Peyer's patch (tissue), 4 donors: ENCODE measurements at regions not wholly inside any gene's neighbourhood (a gene's known extent, or its start where the extent isn't known, plus 50 kb on each side); places are given as distances from the start of the nearest gene placed in this dataset.

Experiments
- DNase-seq, 3 donors: peaks; one replicate each; pipeline ENCODE4 v3.0.0-alpha.2; 2017 to 2019
- H3K27ac ChIP-seq, 4 donors: fragments of 200-600 bp; sonication (generic); one replicate each; pipeline ENCODE4 v1.5.1; 2016 to 2019
- H3K27me3 ChIP-seq, 2 donors: fragments of 200-600 bp; sonication (generic); one replicate each; pipeline ENCODE4 v1.5.1; 2019
- H3K36me3 ChIP-seq, 3 donors: fragments of 200-600 bp; sonication (generic); one replicate each; pipeline ENCODE4 v1.5.1; 2016 to 2019
- H3K4me1 ChIP-seq, 4 donors: fragments of 200-600 bp; sonication (generic); one replicate each; pipeline ENCODE4 v1.5.1; 2016 to 2019
- H3K4me3 ChIP-seq, 4 donors: fragments of 200-600 bp; sonication (generic); 1 replicate in 3 of 4; 2 replicates in 1 of 4; pipeline ENCODE4 v1.5.1; 2016 to 2019; ENCODE audit warnings: mild to moderate bottlenecking in 1 of 4
- H3K9me3 ChIP-seq, 4 donors: fragments of 200-600 bp; sonication (generic); one replicate each; pipeline ENCODE4 v1.5.1; 2016 to 2019; ENCODE audit warnings: mild to moderate bottlenecking in 1 of 4
- POLR2A ChIP-seq, 2 donors: fragments of 450-650 bp; IDR thresholded peaks; one replicate each; pipeline ENCODE4 v1.5.1; 2017; ENCODE audit warnings: antibody characterized with exemption in 2 of 2, mild to moderate bottlenecking in 2 of 2, moderate library complexity in 2 of 2
- TF ChIP-seq, protein P1 (sequence below), 6 experiments: fragments of 450-650 bp in 4 of 6; fragments of 200-600 bp in 2 of 6; sonication (generic) in 1 of 6; IDR thresholded peaks; one replicate each; pipeline ENCODE4 v1.5.1; 2017 to 2019; ENCODE audit warnings: antibody characterized with exemption in 6 of 6, mild to moderate bottlenecking in 3 of 6, moderate library complexity in 1 of 6

DNA sequence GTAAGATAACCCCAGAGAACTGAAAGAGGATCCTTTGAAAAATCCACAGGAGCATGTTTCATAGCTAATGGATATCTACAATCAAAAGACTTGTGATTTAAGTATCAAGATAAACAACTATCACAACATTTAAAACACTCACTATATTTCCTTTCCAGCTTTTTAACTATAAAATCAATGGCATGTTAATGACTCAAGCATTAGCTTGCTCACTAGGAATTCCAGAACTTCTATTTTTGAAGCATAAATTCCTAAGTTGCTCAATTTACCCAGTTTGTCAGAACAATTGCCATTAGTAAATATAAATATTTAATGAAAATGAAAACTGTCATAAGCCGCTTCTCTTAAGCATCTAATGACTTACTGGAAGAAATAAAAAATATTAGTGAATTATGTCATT lies 355.3 kb downstream of the PRELID2 start:
- no peaks in the 10 kb centered on the region for H3K36me3 ChIP-seq
- no peaks in the 10 kb centered on the region for H3K27me3 ChIP-seq
- no peaks in the 10 kb centered on the region for H3K9me3 ChIP-seq
- no peak for TF ChIP-seq POLR2A (IDR thresholded peaks at IDR 0.05)
- TF ChIP-seq, protein P1, sequence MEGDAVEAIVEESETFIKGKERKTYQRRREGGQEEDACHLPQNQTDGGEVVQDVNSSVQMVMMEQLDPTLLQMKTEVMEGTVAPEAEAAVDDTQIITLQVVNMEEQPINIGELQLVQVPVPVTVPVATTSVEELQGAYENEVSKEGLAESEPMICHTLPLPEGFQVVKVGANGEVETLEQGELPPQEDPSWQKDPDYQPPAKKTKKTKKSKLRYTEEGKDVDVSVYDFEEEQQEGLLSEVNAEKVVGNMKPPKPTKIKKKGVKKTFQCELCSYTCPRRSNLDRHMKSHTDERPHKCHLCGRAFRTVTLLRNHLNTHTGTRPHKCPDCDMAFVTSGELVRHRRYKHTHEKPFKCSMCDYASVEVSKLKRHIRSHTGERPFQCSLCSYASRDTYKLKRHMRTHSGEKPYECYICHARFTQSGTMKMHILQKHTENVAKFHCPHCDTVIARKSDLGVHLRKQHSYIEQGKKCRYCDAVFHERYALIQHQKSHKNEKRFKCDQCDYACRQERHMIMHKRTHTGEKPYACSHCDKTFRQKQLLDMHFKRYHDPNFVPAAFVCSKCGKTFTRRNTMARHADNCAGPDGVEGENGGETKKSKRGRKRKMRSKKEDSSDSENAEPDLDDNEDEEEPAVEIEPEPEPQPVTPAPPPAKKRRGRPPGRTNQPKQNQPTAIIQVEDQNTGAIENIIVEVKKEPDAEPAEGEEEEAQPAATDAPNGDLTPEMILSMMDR (IDR thresholded peaks at IDR 0.05): no peak
- H3K4me3 ChIP-seq: no peak overlapping the region
- H3K27ac ChIP-seq: no peak overlapping the region
- DNase-seq: no peak
- H3K4me1 ChIP-seq: no peaks in the 10 kb centered on the region

DNA sequence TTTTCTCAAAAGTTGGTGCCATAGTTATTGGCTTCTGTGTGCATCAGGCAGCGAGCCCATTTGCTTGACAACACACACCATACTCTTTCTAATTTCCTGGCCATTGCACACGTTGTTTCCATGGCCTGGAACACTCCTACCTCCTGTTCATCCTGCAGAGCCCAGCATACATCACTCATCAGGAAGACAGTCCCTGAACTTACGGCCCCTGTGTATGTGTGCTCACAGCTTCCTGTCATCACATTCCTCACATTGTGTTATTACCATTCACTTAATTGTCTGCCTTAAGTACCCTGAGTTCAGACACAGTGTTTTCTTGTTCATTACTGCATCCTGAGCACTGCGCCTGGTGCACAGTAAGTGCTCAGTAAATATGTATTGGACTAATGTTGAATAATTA lies 355.9 kb downstream of the PRELID2 start:
- DNase-seq: no peak

DNA sequence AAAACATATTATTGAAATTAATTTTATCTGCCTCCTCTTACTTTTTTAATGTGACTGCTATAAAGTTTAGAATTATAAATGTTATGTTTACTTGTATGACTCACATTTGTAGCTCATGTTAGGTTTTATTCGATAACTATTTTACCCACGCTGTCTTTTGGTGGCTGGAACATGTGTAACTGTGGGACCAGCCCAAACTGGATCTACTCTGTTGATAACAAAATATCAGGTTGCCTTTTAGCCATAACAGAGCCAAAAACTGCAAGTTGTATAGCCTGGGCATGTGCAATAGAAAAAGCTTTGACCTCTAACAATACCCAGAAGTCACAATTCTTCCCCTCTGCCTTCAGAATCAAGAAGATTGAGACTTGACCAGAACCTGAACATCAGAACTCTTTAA lies 356.5 kb downstream of the PRELID2 start:
- Histone ChIP-seq H3K4me3 (no peak overlapping the region), H3K36me3 (no peaks in the 10 kb centered on the region), H3K9me3 (no peaks in the 10 kb centered on the region), H3K4me1 (no peaks in the 10 kb centered on the region), H3K27me3 (no peaks in the 10 kb centered on the region), H3K27ac (no peak overlapping the region)
- no peak for DNase-seq
- TF ChIP-seq, protein P1 (IDR thresholded peaks at IDR 0.05): no peak
- TF ChIP-seq POLR2A (IDR thresholded peaks at IDR 0.05): no peak

More for the DNA sequence above, 355.9 kb downstream of the PRELID2 start:
- Histone ChIP-seq H3K4me1 (no peaks in the 10 kb centered on the region), H3K36me3 (no peaks in the 10 kb centered on the region), H3K27me3 (no peaks in the 10 kb centered on the region), H3K4me3 (no peak overlapping the region), H3K27ac (no peak overlapping the region), H3K9me3 (no peaks in the 10 kb centered on the region)
- no peak for TF ChIP-seq POLR2A (IDR thresholded peaks at IDR 0.05)
- TF ChIP-seq, protein P1 (IDR thresholded peaks at IDR 0.05): no peak

DNA sequence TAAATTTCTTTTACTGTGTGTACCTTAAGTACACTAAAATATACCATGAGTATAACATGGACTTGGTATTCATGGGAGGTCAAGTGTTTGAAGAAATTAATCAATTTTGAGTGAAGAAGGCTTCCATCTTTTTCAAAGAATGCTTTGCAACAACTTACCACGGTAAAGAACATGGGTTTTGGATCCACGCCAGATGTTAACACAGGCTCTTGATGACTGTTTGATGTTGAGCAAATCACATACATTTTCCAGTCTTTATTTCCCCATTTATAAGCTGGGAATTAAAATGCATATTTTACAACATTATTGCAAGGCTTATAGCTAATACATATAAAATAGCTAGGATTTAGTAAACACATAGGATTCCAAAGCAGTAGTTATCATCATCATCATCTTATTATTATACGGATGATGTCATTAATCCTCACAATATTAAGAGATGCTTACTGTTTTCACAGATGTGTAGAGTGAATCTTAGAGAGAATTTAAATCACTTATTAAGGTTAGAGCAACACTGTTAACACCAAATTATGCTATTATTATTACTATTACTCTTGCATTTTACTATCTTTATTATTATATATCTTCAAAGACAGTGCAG lies 362.0 kb downstream of the PRELID2 start:
- Histone ChIP-seq H3K9me3 (no peaks in the 10 kb centered on the region), H3K4me1 (no peaks in the 10 kb centered on the region), H3K27ac (no peak overlapping the region), H3K4me3 (no peak overlapping the region), H3K36me3 (no peaks in the 10 kb centered on the region), H3K27me3 (no peaks in the 10 kb centered on the region)
- TF ChIP-seq, protein P1 (IDR thresholded peaks at IDR 0.05): no peak
- TF ChIP-seq POLR2A (IDR thresholded peaks at IDR 0.05): no peak
- DNase-seq: no peak

DNA sequence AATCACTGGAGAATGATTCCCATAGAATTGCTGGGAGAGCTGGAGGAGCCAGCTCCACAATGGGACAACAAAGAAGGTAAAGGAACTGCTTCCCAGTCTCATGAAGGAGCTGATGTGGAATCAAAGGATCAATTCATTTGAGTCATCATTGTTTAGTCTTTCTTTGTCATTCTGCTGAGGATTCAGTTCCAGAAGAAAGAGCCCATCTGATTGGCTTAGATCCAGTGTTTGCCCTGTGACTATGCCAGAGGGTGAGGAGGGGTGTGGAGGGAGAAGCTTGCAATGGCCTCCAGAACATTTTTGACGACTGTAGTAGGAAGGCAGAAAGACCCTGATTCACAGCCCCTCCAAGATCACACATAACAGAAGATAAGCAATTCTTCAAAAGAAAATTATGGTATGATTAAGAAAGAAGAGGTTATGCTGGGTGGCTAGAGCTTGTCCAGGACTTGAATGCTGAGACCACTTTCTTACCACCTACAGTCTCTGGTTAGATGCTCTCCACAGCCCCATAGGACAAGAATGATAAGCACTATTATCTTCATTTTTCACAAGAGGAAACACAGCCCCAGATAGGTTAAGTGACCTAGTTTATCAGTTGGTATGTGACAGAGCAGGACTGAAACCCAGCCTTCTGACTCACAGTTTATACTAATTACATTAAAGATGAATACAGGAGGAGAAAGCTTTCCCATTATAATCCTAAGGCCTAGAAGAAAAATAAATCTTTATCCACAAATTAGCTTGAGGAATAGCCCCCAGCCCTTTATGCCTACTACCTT lies 363.1 kb downstream of the PRELID2 start:
- TF ChIP-seq POLR2A (IDR thresholded peaks at IDR 0.05): no peak
- TF ChIP-seq, protein P1 (IDR thresholded peaks at IDR 0.05): no peak
- DNase-seq: no peak
- Histone ChIP-seq H3K4me1 (no peaks in the 10 kb centered on the region), H3K36me3 (no peaks in the 10 kb centered on the region), H3K4me3 (no peak overlapping the region), H3K27me3 (no peaks in the 10 kb centered on the region), H3K27ac (no peak overlapping the region), H3K9me3 (no peaks in the 10 kb centered on the region)
